H9 (cell line): ENCODE measurements at regions not wholly inside any gene's neighbourhood (a gene's known extent, or its start where the extent isn't known, plus 50 kb on each side); places are given as distances from the start of the nearest gene placed in this dataset.

Experiments
- DNase-seq: peaks from one replicate; pipeline ENCODE4 v3.0.0-alpha.2; 2017
- H2AFZ ChIP-seq: one replicate; pipeline ENCODE4 v1.6.1; 2013; ENCODE audit warnings: mild to moderate bottlenecking, low read length, control low read depth, moderate library complexity
- H2AK5ac ChIP-seq: 2 replicates; pipeline ENCODE4 v1.6.1; 2013; ENCODE audit warnings: low read length, control low read depth, mixed read lengths; ENCODE audit not compliant: insufficient read length
- H2BK120ac ChIP-seq: one replicate; pipeline ENCODE4 v1.6.1; 2013; ENCODE audit warnings: low read depth, mild to moderate bottlenecking, low read length, control low read depth, inconsistent platforms; ENCODE audit not compliant: poor library complexity, severe bottlenecking
- H2BK12ac ChIP-seq: 2 replicates; pipeline ENCODE4 v1.6.1; 2013; ENCODE audit warnings: low read length, control low read depth, mixed read lengths, low read depth; ENCODE audit not compliant: insufficient read length
- H2BK15ac ChIP-seq: 2 replicates; pipeline ENCODE4 v1.6.1; 2013; ENCODE audit warnings: low read depth, low read length, control low read depth
- H2BK20ac ChIP-seq: one replicate; pipeline ENCODE4 v1.6.1; 2013; ENCODE audit warnings: low read depth, mild to moderate bottlenecking, low read length, control low read depth, inconsistent platforms; ENCODE audit not compliant: poor library complexity, severe bottlenecking
- H2BK5ac ChIP-seq: 2 replicates; pipeline ENCODE4 v1.6.1; 2013; ENCODE audit warnings: low read length, control low read depth, mixed read lengths; ENCODE audit not compliant: insufficient read length
- H3K14ac ChIP-seq: 2 replicates; pipeline ENCODE4 v1.6.1; 2013; ENCODE audit warnings: low read length, control low read depth; ENCODE audit not compliant: insufficient read depth
- H3K18ac ChIP-seq: 2 replicates; pipeline ENCODE4 v1.6.1; 2013; ENCODE audit warnings: low read depth, mild to moderate bottlenecking, mixed read lengths, low read length, control low read depth; ENCODE audit not compliant: insufficient read length
- H3K23ac ChIP-seq: 2 replicates; pipeline ENCODE4 v1.6.1; 2013; ENCODE audit warnings: low read length, control low read depth, mixed read lengths, low read depth; ENCODE audit not compliant: insufficient read length
- H3K23me2 ChIP-seq: 2 replicates; pipeline ENCODE4 v1.6.1; 2013; ENCODE audit warnings: low read depth, mild to moderate bottlenecking, mixed read lengths, low read length, control low read depth; ENCODE audit not compliant: insufficient read length, poor library complexity, severe bottlenecking
- H3K27ac ChIP-seq: 2 replicates; pipeline ENCODE4 v1.5.1; 2013; ENCODE audit warnings: low read length, control low read depth, mixed read lengths, low read depth; ENCODE audit not compliant: insufficient read length
- H3K27me3 ChIP-seq: 2 replicates; pipeline ENCODE4 v1.6.1; 2013; ENCODE audit warnings: low read length, control low read depth, inconsistent platforms; ENCODE audit not compliant: insufficient read depth
- H3K4ac ChIP-seq: 2 replicates; pipeline ENCODE4 v1.6.1; 2013; ENCODE audit warnings: low read depth, mild to moderate bottlenecking, control low read depth, inconsistent platforms, low read length, moderate library complexity
- H3K4me1 ChIP-seq: 2 replicates; pipeline ENCODE4 v1.6.1; 2013; ENCODE audit warnings: low read length, control low read depth, inconsistent platforms; ENCODE audit not compliant: insufficient read depth
- H3K4me2 ChIP-seq: 2 replicates; pipeline ENCODE4 v1.6.1; 2013; ENCODE audit warnings: low read length, control low read depth, mixed read lengths; ENCODE audit not compliant: insufficient read length, insufficient read depth
- H3K56ac ChIP-seq: 2 replicates; pipeline ENCODE4 v1.6.1; 2013; ENCODE audit warnings: low read depth, mild to moderate bottlenecking, mixed read lengths, low read length, control low read depth; ENCODE audit not compliant: insufficient read length
- H3K79me1 ChIP-seq: 2 replicates; pipeline ENCODE4 v1.6.1; 2013; ENCODE audit warnings: low read depth, mild to moderate bottlenecking, moderate library complexity, low read length, control low read depth, inconsistent platforms; ENCODE audit not compliant: insufficient read depth, poor library complexity, severe bottlenecking
- H3K79me2 ChIP-seq: 2 replicates; pipeline ENCODE4 v1.6.1; 2013; ENCODE audit warnings: low read length, control low read depth, inconsistent platforms; ENCODE audit not compliant: insufficient read depth
- H3K9ac ChIP-seq: 2 replicates; pipeline ENCODE4 v1.6.1; 2013; ENCODE audit warnings: low read length, control low read depth, mixed read lengths; ENCODE audit not compliant: insufficient read length; ENCODE audit errors: extremely low read depth
- H3K9me3 ChIP-seq: one replicate; pipeline ENCODE4 v1.6.1; 2013; ENCODE audit warnings: low read depth, low read length, inconsistent platforms; ENCODE audit not compliant: control insufficient read depth
- H3T11ph ChIP-seq: one replicate; pipeline ENCODE4 v1.6.1; 2013; ENCODE audit warnings: mild to moderate bottlenecking, low read length, control low read depth, inconsistent platforms
- H4K20me1 ChIP-seq: one replicate; pipeline ENCODE4 v1.6.1; 2013; ENCODE audit not compliant: control insufficient read depth, insufficient read length, insufficient read depth
- H4K5ac ChIP-seq: 2 replicates; pipeline ENCODE4 v1.6.1; 2013; ENCODE audit warnings: low read depth, mild to moderate bottlenecking, mixed read lengths, low read length, control low read depth; ENCODE audit not compliant: insufficient read length
- H4K8ac ChIP-seq: replicated peaks from 2 replicates; pipeline ENCODE4 v1.6.1; 2013; ENCODE audit warnings: low read length, control low read depth, mixed read lengths, low read depth; ENCODE audit not compliant: insufficient read length
- H4K91ac ChIP-seq: 2 replicates; pipeline ENCODE4 v1.6.1; 2013; ENCODE audit warnings: low read depth, mild to moderate bottlenecking, moderate library complexity, mixed read lengths, low read length, control low read depth; ENCODE audit not compliant: insufficient read length
- H3K27ac Mint-ChIP-seq, 3 experiments: 2 replicates in 2 of 3; 3 replicates in 1 of 3; pipeline ENCODE4 v1.8.0; 2020 to 2021; ENCODE audit warnings: mixed read lengths in 3 of 3, mild to moderate bottlenecking in 1 of 3, moderate library complexity in 1 of 3
- H3K27me3 Mint-ChIP-seq: 2 replicates; pipeline ENCODE4 v1.8.0; 2021; ENCODE audit warnings: low read depth, mild to moderate bottlenecking, moderate library complexity, mixed read lengths
- H3K36me3 Mint-ChIP-seq, 3 experiments: 2 replicates in 2 of 3; 3 replicates in 1 of 3; pipeline ENCODE4 v1.8.0; 2020 to 2021; ENCODE audit warnings: low read depth in 3 of 3, mixed read lengths in 3 of 3; ENCODE audit not compliant: insufficient read depth in 1 of 3
- H3K4me1 Mint-ChIP-seq, 2 experiments: 2 replicates each; pipeline ENCODE4 v1.8.0; 2020; ENCODE audit warnings: mixed read lengths in 2 of 2
- H3K4me3 Mint-ChIP-seq, 2 experiments: 2 replicates in 1 of 2; 3 replicates in 1 of 2; pipeline ENCODE4 v1.8.0; 2020 to 2021; ENCODE audit warnings: mild to moderate bottlenecking in 2 of 2, mixed read lengths in 2 of 2, moderate library complexity in 1 of 2
- H3K9me3 Mint-ChIP-seq, 2 experiments: 2 replicates in 1 of 2; 3 replicates in 1 of 2; pipeline ENCODE4 v1.8.0; 2020; ENCODE audit warnings: mild to moderate bottlenecking in 2 of 2, mixed read lengths in 2 of 2, moderate library complexity in 1 of 2
- WGBS: extraction: QIAGEN DNeasy Blood & Tissue Kit; methylation state at CpG from one replicate; pipeline ENCODE4 v1.1.7; 2013; ENCODE audit warnings: missing lambda C conversion rate, low lambda C conversion rate, mixed read lengths; ENCODE audit not compliant: insufficient read length; ENCODE audit errors: extremely low coverage; 5-methylcytosine and 5-hydroxymethylcytosine counted together
- TF ChIP-seq, protein P1 (sequence below): fragments of 200-600 bp; sonication (generic); conservative IDR thresholded peaks from 3 replicates; pipeline ENCODE4 v1.8.0; 2021; ENCODE audit warnings: antibody characterized with exemption, mild to moderate bottlenecking

DNA sequence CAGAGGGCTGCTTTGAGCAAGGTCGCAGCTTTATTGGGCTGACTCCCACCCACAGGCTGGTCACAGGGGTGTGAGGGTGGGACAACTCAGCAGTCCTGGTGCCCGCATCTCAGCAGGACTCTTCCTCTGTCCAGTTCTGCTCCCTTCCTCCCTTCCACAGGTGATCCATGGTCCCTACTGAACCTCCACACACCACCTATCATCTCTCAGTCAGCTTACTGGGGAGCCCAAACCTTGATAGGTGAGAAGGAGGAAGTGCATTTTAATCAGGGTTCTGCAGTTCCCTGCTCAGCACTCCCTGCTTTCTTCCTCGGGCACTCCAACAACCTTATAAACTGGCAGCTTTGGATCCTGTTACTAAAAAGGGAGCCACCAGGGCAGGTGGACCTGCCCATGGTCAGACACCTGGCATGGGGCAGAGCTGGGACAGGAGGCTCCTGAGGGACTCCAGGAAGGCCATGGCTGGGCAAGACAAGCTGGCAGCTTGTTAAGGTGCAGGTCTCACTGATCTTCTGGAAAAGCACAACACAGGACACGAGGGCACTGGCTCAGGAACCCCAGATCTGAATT, 664.6 kb downstream of the BCL11B start:
- H3K79me2 ChIP-seq = no peaks in the 10 kb centered on the region
- no peak overlapping the region for H2BK12ac ChIP-seq
- no peak for DNase-seq
- no peak overlapping the region for H3K4ac ChIP-seq
- Mint-ChIP-seq H3K4me1 (peaks cover 0 to 7% of the 10 kb centered on the region in 2 experiments; a peak in 2 of 4 replicates), H3K27me3 (peaks cover 3% of the 10 kb centered on the region; the same call in 1 of the 2 replicates), H3K9me3 (no peaks in the 10 kb centered on the region), H3K27ac (no peak overlapping the region), H3K36me3 (no peaks in the 10 kb centered on the region; a peak in 1 of 7 replicates), H3K4me3 (no peak overlapping the region)
- no peaks in the 10 kb centered on the region for H3K9me3 ChIP-seq
- H3K4me1 ChIP-seq = no peaks in the 10 kb centered on the region
- no CpG with 5 or more reads among the region's 4 CpGs for WGBS
- H3K9ac ChIP-seq = no peak overlapping the region
- H3K27me3 ChIP-seq = no peaks in the 10 kb centered on the region
- no peak overlapping the region for H3T11ph ChIP-seq
- no peak overlapping the region for H2AK5ac ChIP-seq
- no peak overlapping the region for H4K8ac ChIP-seq
- no peak overlapping the region for H2BK15ac ChIP-seq
- H2AFZ ChIP-seq = no peak overlapping the region
- no peak overlapping the region for H4K91ac ChIP-seq
- no peaks in the 10 kb centered on the region for H3K79me1 ChIP-seq
- no peaks in the 10 kb centered on the region for H4K20me1 ChIP-seq
- no peak overlapping the region for H2BK120ac ChIP-seq
- H3K18ac ChIP-seq = no peak overlapping the region
- no peak overlapping the region for H3K56ac ChIP-seq
- H3K4me2 ChIP-seq = no peak overlapping the region
- TF ChIP-seq, protein P1, sequence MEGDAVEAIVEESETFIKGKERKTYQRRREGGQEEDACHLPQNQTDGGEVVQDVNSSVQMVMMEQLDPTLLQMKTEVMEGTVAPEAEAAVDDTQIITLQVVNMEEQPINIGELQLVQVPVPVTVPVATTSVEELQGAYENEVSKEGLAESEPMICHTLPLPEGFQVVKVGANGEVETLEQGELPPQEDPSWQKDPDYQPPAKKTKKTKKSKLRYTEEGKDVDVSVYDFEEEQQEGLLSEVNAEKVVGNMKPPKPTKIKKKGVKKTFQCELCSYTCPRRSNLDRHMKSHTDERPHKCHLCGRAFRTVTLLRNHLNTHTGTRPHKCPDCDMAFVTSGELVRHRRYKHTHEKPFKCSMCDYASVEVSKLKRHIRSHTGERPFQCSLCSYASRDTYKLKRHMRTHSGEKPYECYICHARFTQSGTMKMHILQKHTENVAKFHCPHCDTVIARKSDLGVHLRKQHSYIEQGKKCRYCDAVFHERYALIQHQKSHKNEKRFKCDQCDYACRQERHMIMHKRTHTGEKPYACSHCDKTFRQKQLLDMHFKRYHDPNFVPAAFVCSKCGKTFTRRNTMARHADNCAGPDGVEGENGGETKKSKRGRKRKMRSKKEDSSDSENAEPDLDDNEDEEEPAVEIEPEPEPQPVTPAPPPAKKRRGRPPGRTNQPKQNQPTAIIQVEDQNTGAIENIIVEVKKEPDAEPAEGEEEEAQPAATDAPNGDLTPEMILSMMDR = no peak
- no peak overlapping the region for H2BK20ac ChIP-seq
- H2BK5ac ChIP-seq = no peak overlapping the region
- no peak overlapping the region for H3K14ac ChIP-seq
- H3K23ac ChIP-seq = no peak overlapping the region
- no peak overlapping the region for H4K5ac ChIP-seq
- no peaks in the 10 kb centered on the region for H3K23me2 ChIP-seq
- H3K27ac ChIP-seq = no peak overlapping the region
